Endothelial cell of umbilical vein (primary cell): ENCODE measurements at regions not wholly inside any gene's neighbourhood (a gene's known extent, or its start where the extent isn't known, plus 50 kb on each side); places are given as distances from the start of the nearest gene placed in this dataset.

Experiments
- BruUV-seq: library from RNA; stranded (reverse); fragments of 400-500 nt; replicated peaks from 2 replicates; lab custom pipeline; 2021; lab: Mats Ljungman, UMichigan
- CTCF ChIA-PET: fragments of 300-600, 350-600 bp; sonication (Branson Sonifier 250); formaldehyde crosslinking; loops from one replicate; lab custom pipeline; 2021; ENCODE audit warnings: antibody characterized with exemption, inconsistent platforms; lab: Charles Lee
- POLR2A ChIA-PET: fragments of 300-600, 350-600 bp; sonication (Branson Sonifier 250); formaldehyde crosslinking; loops from one replicate; lab custom pipeline; 2021; ENCODE audit warnings: antibody characterized with exemption, inconsistent platforms; lab: Charles Lee
- DNase-seq: peaks from one replicate; pipeline ENCODE4 v3.0.0-alpha.2; 2011; ENCODE audit warnings: low read depth, low spot score
- FAIRE-seq: peaks from 2 replicates; lab custom pipeline; 2011; peaks lifted over from hg19 to GRCh38; lab: Jason Lieb, UNC
- H2AFZ ChIP-seq: 2 replicates; pipeline ENCODE4 v1.6.0; 2012; ENCODE audit warnings: low read depth, low read length, control low read depth, inconsistent platforms
- H3K27ac ChIP-seq: 2 replicates; pipeline ENCODE4 v1.5.1; 2011; ENCODE audit warnings: low read depth, mild to moderate bottlenecking, control low read depth, low read length, moderate library complexity; ENCODE audit not compliant: insufficient read depth
- H3K27me3 ChIP-seq, 2 experiments: 2 replicates each; pipeline versions ENCODE4 v1.6.0 to v1.6.1; 2011; ENCODE audit warnings: low read length in 2 of 2, mixed read lengths in 1 of 2; ENCODE audit not compliant: control insufficient read depth in 2 of 2, insufficient read depth in 2 of 2
- H3K36me3 ChIP-seq, 2 experiments: 2 replicates in 1 of 2; 3 replicates in 1 of 2; pipeline ENCODE4 v1.5.1; 2011; ENCODE audit warnings: low read length in 2 of 2, mild to moderate bottlenecking in 1 of 2, moderate library complexity in 1 of 2; ENCODE audit not compliant: control insufficient read depth in 2 of 2, insufficient read depth in 2 of 2; ENCODE audit errors: extremely low read depth in 1 of 2
- H3K4me1 ChIP-seq: 3 replicates; pipeline ENCODE4 v1.5.1; 2011; ENCODE audit warnings: mild to moderate bottlenecking, low read length; ENCODE audit not compliant: control insufficient read depth, insufficient read depth; ENCODE audit errors: extremely low read depth
- H3K4me2 ChIP-seq: 2 replicates; pipeline ENCODE4 v1.6.1; 2011; ENCODE audit warnings: low read length, control low read depth, mixed read lengths; ENCODE audit not compliant: insufficient read depth
- H3K4me3 ChIP-seq, 3 experiments: fragments of 200-600 bp in 1 of 3; sonication (generic), shearing (Covaris generic) in 1 of 3; replicated peaks in 1 of 3; 2 replicates each; pipeline ENCODE4 v1.5.1; 2011 to 2016; ENCODE audit warnings: control low read depth in 3 of 3, low read length in 3 of 3, mild to moderate bottlenecking in 2 of 3, inconsistent platforms in 1 of 3, low read depth in 1 of 3, moderate library complexity in 1 of 3; ENCODE audit not compliant: insufficient read depth in 1 of 3
- H3K79me2 ChIP-seq: 2 replicates; pipeline ENCODE4 v1.6.0; 2012; ENCODE audit warnings: low read length, inconsistent platforms; ENCODE audit not compliant: control insufficient read depth, insufficient read depth
- H3K9ac ChIP-seq: replicated peaks from 2 replicates; pipeline ENCODE3; 2011; ENCODE audit warnings: low read length, control low read depth; ENCODE audit not compliant: insufficient read depth; ENCODE audit errors: extremely low read depth
- H3K9me1 ChIP-seq: replicated peaks from 3 replicates; pipeline ENCODE4 v1.6.0; 2011; ENCODE audit warnings: mild to moderate bottlenecking, low read length; ENCODE audit not compliant: control insufficient read depth, insufficient read depth; ENCODE audit errors: extremely low read depth
- H3K9me3 ChIP-seq: replicated peaks from 2 replicates; pipeline ENCODE4 v1.5.1; 2012; ENCODE audit warnings: low read length, inconsistent platforms; ENCODE audit not compliant: control insufficient read depth, insufficient read depth
- H4K20me1 ChIP-seq: replicated peaks from 2 replicates; pipeline ENCODE3; 2011; ENCODE audit warnings: mild to moderate bottlenecking, low read length; ENCODE audit not compliant: control insufficient read depth, insufficient read depth; ENCODE audit errors: extremely low read depth
- CTCF ChIP-seq, 2 donors: IDR thresholded peaks; 1 replicate in 1 of 2; 2 replicates in 1 of 2; pipeline ENCODE4 v1.5.1; 2011; ENCODE audit warnings: low read length in 2 of 2, mild to moderate bottlenecking in 2 of 2, moderate library complexity in 2 of 2, control low read depth in 1 of 2, inconsistent platforms in 1 of 2, low read depth in 1 of 2; ENCODE audit not compliant: insufficient read depth in 1 of 2; ENCODE audit errors: extremely low read depth in 1 of 2
- EZH2 ChIP-seq: IDR thresholded peaks from 2 replicates; pipeline ENCODE4 v1.6.1; 2012; ENCODE audit warnings: borderline replicate concordance, low read depth, mild to moderate bottlenecking, moderate library complexity, low read length, inconsistent platforms; ENCODE audit not compliant: severe bottlenecking
- FOS ChIP-seq: IDR thresholded peaks from 2 replicates; pipeline ENCODE4 v1.6.1; 2011; ENCODE audit warnings: mild to moderate bottlenecking, low read length, moderate library complexity, borderline replicate concordance; ENCODE audit not compliant: insufficient read depth
- GATA2 ChIP-seq: IDR thresholded peaks from 2 replicates; pipeline ENCODE4 v1.7.0; 2011; ENCODE audit warnings: low read depth, mild to moderate bottlenecking, moderate library complexity, mixed read lengths, low read length; ENCODE audit not compliant: insufficient read length, insufficient read depth
- JUN ChIP-seq: IDR thresholded peaks from 2 replicates; pipeline ENCODE4 v1.6.1; 2011; ENCODE audit warnings: borderline replicate concordance, low read depth; ENCODE audit not compliant: insufficient read length, insufficient read depth
- MAX ChIP-seq: IDR thresholded peaks from 2 replicates; pipeline ENCODE4 v1.6.1; 2011; ENCODE audit not compliant: insufficient read depth, insufficient read length
- MYC ChIP-seq: IDR thresholded peaks from one replicate; pipeline ENCODE4 v1.6.1; 2011; ENCODE audit warnings: mild to moderate bottlenecking, low read depth, low read length
- POLR2A ChIP-seq: IDR thresholded peaks from 2 replicates; pipeline ENCODE4 v1.6.1; 2012; ENCODE audit warnings: low read depth, mild to moderate bottlenecking, control low read depth, low read length
- POLR2AphosphoS5 ChIP-seq: IDR thresholded peaks from 2 replicates; pipeline ENCODE4 v1.6.1; 2012; ENCODE audit warnings: low read depth, mild to moderate bottlenecking, control low read depth, low read length, moderate library complexity; ENCODE audit not compliant: insufficient read depth
- dilution Hi-C: fragments of 300-500 bp; cut with MboI; formaldehyde crosslinking; loops from one replicate; pipeline ENCODE4 v1.15.0; 2019; ENCODE audit warnings: low sequenced_read_pairs; ENCODE audit not compliant: extremely low pct_ligation_motif_present
- intact Hi-C: fragments of 100-400 bp; cut with micrococcal nuclease; formaldehyde crosslinking; loops from one replicate; pipeline ENCODE4 v1.10.0; 2022

- H3K27ac ChIP-seq, result no peak overlapping the region
- peaks cover 1% of the 10 kb centered on the region for H3K9me3 ChIP-seq
- dilution Hi-C loops, result no loop called here
Observed at GRCh38 chr1:242670019-242670418, 145.5 kb upstream of the PLD5 start.

More at GRCh38 chr1:242670019-242670418, 145.5 kb upstream of the PLD5 start:
- Histone ChIP-seq H3K4me3 (no peak overlapping the region), H3K4me2 (no peak overlapping the region), H3K9ac (no peak overlapping the region), H3K27me3 (no peaks in the 10 kb centered on the region), H2AFZ (no peak overlapping the region), H3K4me1 (no peaks in the 10 kb centered on the region), H3K79me2 (no peaks in the 10 kb centered on the region), H4K20me1 (no peaks in the 10 kb centered on the region), H3K9me1 (no peaks in the 10 kb centered on the region), H3K36me3 (no peaks in the 10 kb centered on the region)
- intact Hi-C loops, result no loop called here
- no peak for DNase-seq
- FAIRE-seq, result no peak
- POLR2A ChIA-PET, result no interaction called here
- TF ChIP-seq POLR2AphosphoS5 (no peak), POLR2A (no peak), JUN (no peak), FOS (no peak), MAX (no peak), CTCF (IDR thresholded peaks at IDR 0.05; ENCODE audit: extremely low read depth in 1 of 2, insufficient read depth in 1 of 2, low read depth in 1 of 2, low read length in 2 of 2) (no peak), GATA2 (no peak), EZH2 (no peak), MYC (no peak)
- no TSS peak for BruUV-seq
- CTCF ChIA-PET, result no interaction called here
